HCT116 (cell line): ENCODE measurements at regions not wholly inside any gene's neighbourhood (a gene's known extent, or its start where the extent isn't known, plus 50 kb on each side); places are given as distances from the start of the nearest gene placed in this dataset.

Experiments
- ATAC-seq: fragments of 200-7000 bp; cut with Tn5 transposase; 2 replicates; pipeline ENCODE4 v1.9.1; 2020; ENCODE audit warnings: mild to moderate bottlenecking, moderate library complexity
- BruUV-seq: library from RNA; stranded (reverse); fragments of 400-500 nt; replicated peaks from 2 replicates; lab custom pipeline; 2021; lab: Mats Ljungman, UMichigan
- CTCF ChIA-PET: fragments of 300-600 bp; sonication (Branson Sonifier 250); formaldehyde crosslinking; loops from one replicate; lab custom pipeline; 2021; ENCODE audit warnings: antibody characterized with exemption; lab: Charles Lee
- POLR2A ChIA-PET: fragments of 300-600, 350-600 bp; sonication (Branson Sonifier 250); formaldehyde crosslinking; loops from one replicate; lab custom pipeline; 2021; ENCODE audit warnings: antibody characterized with exemption; lab: Charles Lee
- RAD21 ChIA-PET, 2 experiments: fragments of 300-600 bp; sonication (Branson Sonifier 250); formaldehyde crosslinking; loops; one replicate each; lab custom pipeline; 2023; ENCODE audit warnings: low total read pairs in 2 of 2; ENCODE audit not compliant: uncharacterized antibody in 2 of 2, unreplicated experiment in 2 of 2, low non-redundant PET in 1 of 2; lab: Charles Lee
- DNase-seq: peaks from one replicate; pipeline ENCODE4 v3.0.0-alpha.2; 2010; ENCODE audit warnings: low read depth, low spot score
- H2AFZ ChIP-seq: fragments of 200-600 bp; shearing (Covaris generic), sonication (generic); 2 replicates; pipeline ENCODE4 v1.6.1; 2017; ENCODE audit warnings: low read depth, mixed run types, mixed read lengths, antibody characterized with exemption, low read length; ENCODE audit not compliant: poor library complexity, severe bottlenecking
- H3K27ac ChIP-seq: 2 replicates; pipeline ENCODE4 v1.5.1; 2012; ENCODE audit warnings: low read depth, low read length
- H3K27me3 ChIP-seq: fragments of 200-600 bp; sonication (generic); 2 replicates; pipeline ENCODE4 v1.6.1; 2016; ENCODE audit warnings: mixed run types, low read length, mixed read lengths; ENCODE audit not compliant: insufficient read depth
- H3K36me3 ChIP-seq, 2 experiments: fragments of 200-500 bp in 1 of 2; fragments of 200-600 bp in 1 of 2; sonication (Bioruptor generic) in 1 of 2; sonication (generic) in 1 of 2; 2 replicates each; pipeline versions ENCODE4 v1.5.1 to v1.6.1; 2014 to 2016; ENCODE audit warnings: low read length in 2 of 2, inconsistent platforms in 1 of 2, mixed read lengths in 1 of 2, mixed run types in 1 of 2; ENCODE audit not compliant: insufficient read depth in 2 of 2, control insufficient read depth in 1 of 2
- H3K4me1 ChIP-seq, 2 experiments: fragments of 200-600 bp in 1 of 2; sonication (generic) in 1 of 2; 2 replicates each; pipeline versions ENCODE4 v1.5.1 to v1.6.1; 2012 to 2017; ENCODE audit warnings: low read length in 2 of 2, inconsistent platforms in 1 of 2, mild to moderate bottlenecking in 1 of 2, mixed read lengths in 1 of 2, mixed run types in 1 of 2, moderate library complexity in 1 of 2; ENCODE audit not compliant: insufficient read depth in 2 of 2, control insufficient read depth in 1 of 2
- H3K4me2 ChIP-seq: fragments of 200-600 bp; sonication (generic); 2 replicates; pipeline ENCODE4 v1.6.1; 2017; ENCODE audit warnings: mixed run types, low read length, mixed read lengths
- H3K4me3 ChIP-seq, 2 experiments: fragments of 200-600 bp in 1 of 2; sonication (generic) in 1 of 2; replicated peaks in 1 of 2; 2 replicates each; pipeline ENCODE4 v1.5.1; 2011 to 2016; ENCODE audit warnings: low read length in 2 of 2, control low read depth in 1 of 2, low read depth in 1 of 2, mild to moderate bottlenecking in 1 of 2, mixed read lengths in 1 of 2, mixed run types in 1 of 2
- H3K79me2 ChIP-seq: fragments of 200-600 bp; sonication (generic); 2 replicates; pipeline ENCODE4 v1.6.1; 2017; ENCODE audit warnings: mild to moderate bottlenecking, mixed run types, low read length, moderate library complexity, mixed read lengths; ENCODE audit not compliant: insufficient read depth
- H3K9ac ChIP-seq: fragments of 200-600 bp; sonication (generic); 2 replicates; pipeline ENCODE4 v1.6.1; 2016; ENCODE audit warnings: low read length, mixed read lengths
- H3K9me2 ChIP-seq: fragments of 200-600 bp; sonication (generic), shearing (Covaris generic); 2 replicates; pipeline ENCODE4 v1.6.1; 2017; ENCODE audit warnings: mixed run types, mild to moderate bottlenecking, moderate library complexity; ENCODE audit not compliant: insufficient read depth
- H3K9me3 ChIP-seq, 2 experiments: fragments of 200-500 bp in 1 of 2; fragments of 200-600 bp in 1 of 2; sonication (Bioruptor generic) in 1 of 2; sonication (generic) in 1 of 2; 2 replicates each; pipeline ENCODE4 v1.6.1; 2014 to 2017; ENCODE audit warnings: low read length in 2 of 2, mixed read lengths in 2 of 2, inconsistent platforms in 1 of 2, low read depth in 1 of 2, mild to moderate bottlenecking in 1 of 2, mixed run types in 1 of 2, moderate library complexity in 1 of 2; ENCODE audit not compliant: control insufficient read depth in 1 of 2, insufficient read depth in 1 of 2
- H4K20me1 ChIP-seq: fragments of 200-600 bp; sonication (generic), shearing (Covaris generic); 2 replicates; pipeline ENCODE4 v1.6.1; 2017; ENCODE audit warnings: mixed run types, mild to moderate bottlenecking, moderate library complexity; ENCODE audit not compliant: insufficient read depth
- ATF3 ChIP-seq: IDR thresholded peaks from 2 replicates; pipeline ENCODE4 v1.6.1; 2012
- CEBPB ChIP-seq: IDR thresholded peaks from 2 replicates; pipeline ENCODE4 v1.6.1; 2012; ENCODE audit warnings: low read depth
- EGR1 ChIP-seq: IDR thresholded peaks from 2 replicates; pipeline ENCODE4 v1.6.1; 2012; ENCODE audit warnings: low read depth
- ELF1 ChIP-seq: IDR thresholded peaks from 2 replicates; pipeline ENCODE4 v1.6.1; 2012; ENCODE audit warnings: low read depth, borderline replicate concordance
- EZH2 ChIP-seq: fragments of 200-600 bp; sonication (generic); IDR thresholded peaks from 2 replicates; pipeline ENCODE4 v1.6.1; 2017; ENCODE audit warnings: antibody characterized with exemption, mixed run types
- EZH2phosphoT487 ChIP-seq: fragments of 200-600 bp; IDR thresholded peaks from 2 replicates; pipeline ENCODE4 v1.6.1; 2018; ENCODE audit warnings: antibody characterized with exemption, borderline replicate concordance
- MAX ChIP-seq: IDR thresholded peaks from 2 replicates; pipeline ENCODE4 v1.6.1; 2012
- POLR2A ChIP-seq: IDR thresholded peaks from 2 replicates; pipeline ENCODE4 v1.7.0; 2011; ENCODE audit warnings: borderline replicate concordance; ENCODE audit not compliant: insufficient read depth, insufficient read length; ENCODE audit errors: extremely low read depth
- POLR2AphosphoS5 ChIP-seq: IDR thresholded peaks from 2 replicates; pipeline ENCODE4 v1.6.1; 2011; ENCODE audit warnings: mild to moderate bottlenecking, low read depth, low read length, moderate library complexity
- RAD21 ChIP-seq: IDR thresholded peaks from 2 replicates; pipeline ENCODE4 v1.6.1; 2012; ENCODE audit warnings: low read depth, mild to moderate bottlenecking
- REST ChIP-seq: IDR thresholded peaks from 2 replicates; pipeline ENCODE4 v1.6.1; 2012; ENCODE audit warnings: low read depth
- SIN3A ChIP-seq: IDR thresholded peaks from 2 replicates; pipeline ENCODE4 v1.6.1; 2012; ENCODE audit warnings: low read depth
- SP1 ChIP-seq: IDR thresholded peaks from 2 replicates; pipeline ENCODE4 v1.6.1; 2012; ENCODE audit warnings: low read depth
- TCF7L2 ChIP-seq: IDR thresholded peaks from 2 replicates; pipeline ENCODE4 v1.7.0; 2011; ENCODE audit warnings: borderline replicate concordance, inconsistent platforms; ENCODE audit not compliant: insufficient read depth, insufficient read length; ENCODE audit errors: extremely low read depth
- ZFX ChIP-seq: fragments of 450-650 bp; IDR thresholded peaks from 2 replicates; pipeline ENCODE4 v1.6.1; 2017
- intact Hi-C: fragments of 100-400 bp; cut with micrococcal nuclease; formaldehyde crosslinking; loops from 2 replicates; pipeline ENCODE4 v1.10.0; 2022

- DNase-seq: no peak
- Histone ChIP-seq H3K27ac (no peak overlapping the region), H3K4me2 (no peak overlapping the region)
- CTCF ChIA-PET: no interaction called here
- RAD21 ChIA-PET: no interaction called here
- intact Hi-C loops: loop anchor here (10.0 kb wide), 1 partner anchor 390 kb away; no protein-coding TSS in a partner anchor
- TF ChIP-seq SP1 (no peak), EGR1 (no peak), EZH2phosphoT487 (no peak), ELF1 (no peak), POLR2A (no peak), ZFX (no peak), MAX (no peak), EZH2 (no peak), TCF7L2 (no peak), CEBPB (no peak), POLR2AphosphoS5 (no peak), RAD21 (no peak), SIN3A (no peak), ATF3 (no peak), REST (no peak)
- TF ChIP-seq, all 23 proteins: peak for 0
- H3K36me3 ChIP-seq: no peaks in the 10 kb centered on the region
- no peaks in the 10 kb centered on the region for H3K9me2 ChIP-seq
- H3K79me2 ChIP-seq: no peaks in the 10 kb centered on the region
- H3K4me3 ChIP-seq: no peak overlapping the region
- H3K9me3 ChIP-seq: no peaks in the 10 kb centered on the region
- no peaks in the 10 kb centered on the region for H4K20me1 ChIP-seq
- H2AFZ ChIP-seq: no peak overlapping the region
- H3K4me1 ChIP-seq: no peaks in the 10 kb centered on the region
- H3K27me3 ChIP-seq: peaks cover 16% of the 10 kb centered on the region; the same call in 1 of the 2 replicates
- no TSS peak for BruUV-seq
- no peak overlapping the region for H3K9ac ChIP-seq
- ATAC-seq: no peak
- POLR2A ChIA-PET: no interaction called here
Measured at GRCh38 chr15:31934821-31935220, 95.5 kb upstream of the CHRNA7 start.
